ENCODE measurements at regions not wholly inside any gene's neighbourhood (a gene's known extent, or its start where the extent isn't known, plus 50 kb on each side); places are given as distances from the start of the nearest gene placed in this dataset.

GRCh38 chr2:238709325-238710025 lies 138.4 kb upstream of the TWIST2 start:
- no peak for TF ChIP-seq GATA3 (IDR thresholded peaks at IDR 0.05; ENCODE audit: low read depth, low read length)
- TF ChIP-seq GATA2 (IDR thresholded peaks at IDR 0.05; ENCODE audit: low read depth, low read length), result no peak

Data from SH-SY5Y (cell line).